Ishikawa (cell line): ENCODE measurements at regions not wholly inside any gene's neighbourhood (a gene's known extent, or its start where the extent isn't known, plus 50 kb on each side); places are given as distances from the start of the nearest gene placed in this dataset.

ENCODE experiments used
- EGR1 ChIP-seq: IDR thresholded peaks from 2 replicates; pipeline ENCODE4 v1.6.1; 2012
- EP300 ChIP-seq: IDR thresholded peaks from 2 replicates; pipeline ENCODE4 v1.6.1; 2012; ENCODE audit warnings: borderline replicate concordance
- RAD21 ChIP-seq: IDR thresholded peaks from 2 replicates; pipeline ENCODE4 v1.6.1; 2012; ENCODE audit warnings: low read depth
- TCF12 ChIP-seq: IDR thresholded peaks from 2 replicates; pipeline ENCODE4 v1.6.1; 2012; ENCODE audit warnings: low read depth
- TF ChIP-seq, protein P1 (sequence below): IDR thresholded peaks from 2 replicates; pipeline ENCODE4 v1.6.1; 2012
- TF ChIP-seq, protein P2 (sequence below): IDR thresholded peaks from 2 replicates; pipeline ENCODE4 v1.6.1; 2012

- no peak for TF ChIP-seq RAD21
- TF ChIP-seq EP300 = no peak
- TF ChIP-seq TCF12 = no peak
- TF ChIP-seq EGR1 = no peak
- TF ChIP-seq, protein P1, sequence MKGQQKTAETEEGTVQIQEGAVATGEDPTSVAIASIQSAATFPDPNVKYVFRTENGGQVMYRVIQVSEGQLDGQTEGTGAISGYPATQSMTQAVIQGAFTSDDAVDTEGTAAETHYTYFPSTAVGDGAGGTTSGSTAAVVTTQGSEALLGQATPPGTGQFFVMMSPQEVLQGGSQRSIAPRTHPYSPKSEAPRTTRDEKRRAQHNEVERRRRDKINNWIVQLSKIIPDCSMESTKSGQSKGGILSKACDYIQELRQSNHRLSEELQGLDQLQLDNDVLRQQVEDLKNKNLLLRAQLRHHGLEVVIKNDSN = no peak
- TF ChIP-seq, protein P2, sequence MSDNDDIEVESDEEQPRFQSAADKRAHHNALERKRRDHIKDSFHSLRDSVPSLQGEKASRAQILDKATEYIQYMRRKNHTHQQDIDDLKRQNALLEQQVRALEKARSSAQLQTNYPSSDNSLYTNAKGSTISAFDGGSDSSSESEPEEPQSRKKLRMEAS = no peak
These were observed 95.2 kb upstream of the TEKT4 start for GRCh38 chr2:94776036-94776435.

GRCh38 chr2:94797235-94797634 is 74.0 kb upstream of the TEKT4 start:
- TF ChIP-seq RAD21 = peak; percentile 52
